ENCODE measurements at regions not wholly inside any gene's neighbourhood (a gene's known extent, or its start where the extent isn't known, plus 50 kb on each side); places are given as distances from the start of the nearest gene placed in this dataset.

DNA sequence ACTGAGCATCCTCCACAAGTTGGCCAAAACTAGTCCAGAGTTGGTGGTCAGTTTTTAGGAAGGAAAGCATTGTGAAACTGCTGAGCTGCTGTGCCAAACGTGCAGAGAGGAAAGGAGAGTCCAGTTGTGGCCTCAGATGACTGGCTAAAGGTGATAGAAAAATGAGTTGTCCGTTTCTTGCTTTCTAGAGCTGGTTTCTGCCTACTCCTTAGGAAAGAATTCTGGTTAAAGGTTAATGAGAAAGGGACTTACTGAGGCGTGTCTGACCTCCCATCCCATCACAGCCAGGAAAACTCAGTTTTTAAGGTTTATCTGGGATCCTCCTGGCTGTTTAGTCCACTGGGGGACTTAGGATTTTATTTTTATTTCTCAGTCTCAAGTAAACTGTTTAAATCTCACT lies 1186.3 kb downstream of the UQCRFS1 start:
- TF ChIP-seq MYC (IDR thresholded peaks at IDR 0.05; ENCODE audit: low read depth, low read length) (no peak), POLR2A (IDR thresholded peaks at IDR 0.05; ENCODE audit: extremely low read depth, insufficient read length) (no peak)
- no peak overlapping the region for H3K4me3 ChIP-seq (ENCODE audit: low read depth, low read length)
- DNase-seq (ENCODE audit: low read depth): no peak

DNA sequence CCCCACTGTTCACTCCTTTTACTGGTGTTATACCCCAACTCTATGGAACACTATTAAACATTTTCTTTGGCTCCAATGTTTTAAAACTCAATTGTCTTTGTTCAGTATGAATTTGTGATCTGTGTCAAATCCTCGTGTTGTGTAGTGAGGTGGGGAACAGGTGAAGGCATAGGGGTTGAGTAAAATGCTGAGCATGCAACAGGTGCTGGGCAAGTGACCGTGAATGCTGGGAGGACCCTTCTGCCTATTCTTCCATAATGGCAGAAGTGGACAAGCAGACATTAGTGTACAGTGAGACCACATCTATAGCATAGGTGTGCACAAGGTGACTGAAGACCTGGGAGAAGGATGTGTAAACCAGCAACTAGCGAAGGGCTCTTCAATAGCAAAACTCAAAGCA lies 1188.0 kb downstream of the UQCRFS1 start:
- no peak for DNase-seq (ENCODE audit: low read depth)
- TF ChIP-seq, protein P1, sequence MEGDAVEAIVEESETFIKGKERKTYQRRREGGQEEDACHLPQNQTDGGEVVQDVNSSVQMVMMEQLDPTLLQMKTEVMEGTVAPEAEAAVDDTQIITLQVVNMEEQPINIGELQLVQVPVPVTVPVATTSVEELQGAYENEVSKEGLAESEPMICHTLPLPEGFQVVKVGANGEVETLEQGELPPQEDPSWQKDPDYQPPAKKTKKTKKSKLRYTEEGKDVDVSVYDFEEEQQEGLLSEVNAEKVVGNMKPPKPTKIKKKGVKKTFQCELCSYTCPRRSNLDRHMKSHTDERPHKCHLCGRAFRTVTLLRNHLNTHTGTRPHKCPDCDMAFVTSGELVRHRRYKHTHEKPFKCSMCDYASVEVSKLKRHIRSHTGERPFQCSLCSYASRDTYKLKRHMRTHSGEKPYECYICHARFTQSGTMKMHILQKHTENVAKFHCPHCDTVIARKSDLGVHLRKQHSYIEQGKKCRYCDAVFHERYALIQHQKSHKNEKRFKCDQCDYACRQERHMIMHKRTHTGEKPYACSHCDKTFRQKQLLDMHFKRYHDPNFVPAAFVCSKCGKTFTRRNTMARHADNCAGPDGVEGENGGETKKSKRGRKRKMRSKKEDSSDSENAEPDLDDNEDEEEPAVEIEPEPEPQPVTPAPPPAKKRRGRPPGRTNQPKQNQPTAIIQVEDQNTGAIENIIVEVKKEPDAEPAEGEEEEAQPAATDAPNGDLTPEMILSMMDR (IDR thresholded peaks at IDR 0.05; ENCODE audit: low read depth, low read length): no peak
- TF ChIP-seq, protein P2, sequence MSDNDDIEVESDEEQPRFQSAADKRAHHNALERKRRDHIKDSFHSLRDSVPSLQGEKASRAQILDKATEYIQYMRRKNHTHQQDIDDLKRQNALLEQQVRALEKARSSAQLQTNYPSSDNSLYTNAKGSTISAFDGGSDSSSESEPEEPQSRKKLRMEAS (IDR thresholded peaks at IDR 0.05; ENCODE audit: low read depth, low read length): no peak
- TF ChIP-seq MYC (IDR thresholded peaks at IDR 0.05; ENCODE audit: low read depth, low read length) (no peak), POLR2A (IDR thresholded peaks at IDR 0.05; ENCODE audit: extremely low read depth, insufficient read length) (no peak)
- H3K4me3 ChIP-seq (ENCODE audit: low read depth, low read length): no peak overlapping the region

DNA sequence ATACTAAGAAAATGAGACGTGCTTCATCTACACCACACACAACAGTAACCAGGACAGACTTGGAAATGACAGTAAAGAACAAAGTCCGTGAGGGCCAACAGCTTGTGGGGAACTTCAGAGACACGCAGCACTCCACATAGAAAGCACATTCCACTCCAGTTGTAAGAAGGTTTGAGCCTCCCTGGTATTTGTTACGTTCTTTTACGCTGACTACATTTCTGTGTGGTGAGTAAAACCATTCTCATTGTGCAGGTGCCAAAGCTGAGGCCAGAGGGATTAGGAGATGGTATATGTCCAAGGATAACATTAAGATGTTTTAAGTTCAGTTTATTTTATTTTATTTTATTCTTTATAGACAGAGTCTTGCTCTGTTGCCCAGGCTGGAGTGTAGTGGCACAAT lies 1189.9 kb downstream of the UQCRFS1 start:
- no peak overlapping the region for H3K4me3 ChIP-seq (ENCODE audit: low read depth, low read length)
- DNase-seq (ENCODE audit: low read depth): no peak
- TF ChIP-seq POLR2A (IDR thresholded peaks at IDR 0.05; ENCODE audit: extremely low read depth, insufficient read length) (no peak), MYC (IDR thresholded peaks at IDR 0.05; ENCODE audit: low read depth, low read length) (no peak)
- TF ChIP-seq, protein P1 (IDR thresholded peaks at IDR 0.05; ENCODE audit: low read depth, low read length): no peak
- TF ChIP-seq, protein P2 (IDR thresholded peaks at IDR 0.05; ENCODE audit: low read depth, low read length): no peak

DNA sequence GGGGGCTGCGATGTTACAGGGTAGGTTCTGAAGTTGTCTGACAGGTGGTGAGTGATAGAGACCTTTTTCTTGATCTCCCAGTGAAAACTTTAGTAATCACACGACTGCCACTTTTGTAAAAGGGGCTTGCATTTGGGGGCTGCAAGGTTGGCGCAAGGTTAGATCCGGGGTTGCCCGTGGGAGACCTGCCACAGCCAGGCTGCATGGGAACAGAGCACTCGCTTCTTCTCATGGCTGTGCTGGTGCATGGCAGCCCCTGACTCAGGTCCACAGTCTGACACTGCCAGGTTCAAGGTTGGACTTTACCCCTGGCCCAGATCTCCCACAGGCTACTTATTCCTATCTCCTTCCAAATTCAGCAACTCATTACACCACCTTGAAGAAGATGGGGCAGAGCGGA lies 1190.4 kb downstream of the UQCRFS1 start:
- H3K4me3 ChIP-seq (ENCODE audit: low read depth, low read length): no peak overlapping the region
- TF ChIP-seq, protein P1 (IDR thresholded peaks at IDR 0.05; ENCODE audit: low read depth, low read length): no peak
- no peak for TF ChIP-seq POLR2A (IDR thresholded peaks at IDR 0.05; ENCODE audit: extremely low read depth, insufficient read length)
- TF ChIP-seq, protein P2 (IDR thresholded peaks at IDR 0.05; ENCODE audit: low read depth, low read length): no peak
- no peak for TF ChIP-seq MYC (IDR thresholded peaks at IDR 0.05; ENCODE audit: low read depth, low read length)
- no peak for DNase-seq (ENCODE audit: low read depth)

DNA sequence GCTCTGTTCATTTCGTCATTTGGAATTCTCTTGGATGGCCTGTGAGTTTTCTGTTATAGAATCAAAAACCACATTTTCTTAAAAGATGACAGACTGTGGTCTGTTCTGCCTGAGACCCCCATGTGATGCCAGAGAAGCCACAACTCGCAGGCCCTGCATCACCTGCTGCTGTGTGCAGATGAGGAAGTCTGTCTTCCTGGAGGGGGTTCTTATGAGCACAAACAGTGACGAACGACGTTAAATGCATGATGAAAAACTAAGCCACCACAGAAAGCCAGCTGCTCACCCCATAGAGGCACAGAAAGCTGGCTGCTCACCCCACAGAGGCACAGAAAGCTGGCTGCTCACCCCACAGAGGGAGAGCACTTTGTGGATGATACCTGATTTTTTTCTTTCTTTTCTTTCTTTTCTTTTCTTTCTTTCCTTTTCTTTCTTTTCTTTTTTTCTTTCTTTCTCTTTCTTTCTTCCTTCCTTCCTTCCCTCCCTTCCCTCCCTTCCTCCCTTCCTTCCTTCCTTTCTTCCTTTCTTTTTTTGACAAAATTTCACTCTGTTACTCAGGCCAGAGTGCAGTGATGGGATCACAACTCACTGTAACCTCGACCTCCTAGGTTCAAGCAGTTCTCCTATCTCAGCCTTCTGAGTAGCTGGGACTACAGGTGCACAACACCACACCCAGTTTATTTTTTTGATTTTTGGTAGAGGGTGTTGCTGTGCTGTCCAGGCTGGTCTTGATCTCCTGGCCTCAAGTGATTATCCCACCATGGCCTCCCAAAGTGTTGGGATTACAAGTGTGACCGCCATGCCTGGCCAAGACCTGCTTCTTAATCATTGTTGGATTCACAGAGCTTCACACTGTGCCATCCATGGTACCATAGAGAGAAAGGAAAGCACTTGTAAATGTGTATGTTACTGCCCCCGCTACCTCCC lies 1191.4 kb downstream of the UQCRFS1 start:
- no peak overlapping the region for H3K4me3 ChIP-seq (ENCODE audit: low read depth, low read length)
- TF ChIP-seq, protein P2 (IDR thresholded peaks at IDR 0.05; ENCODE audit: low read depth, low read length): no peak
- TF ChIP-seq MYC (IDR thresholded peaks at IDR 0.05; ENCODE audit: low read depth, low read length) (no peak), POLR2A (IDR thresholded peaks at IDR 0.05; ENCODE audit: extremely low read depth, insufficient read length) (no peak)
- TF ChIP-seq, protein P1 (IDR thresholded peaks at IDR 0.05; ENCODE audit: low read depth, low read length): no peak
- no peak for DNase-seq (ENCODE audit: low read depth)

DNA sequence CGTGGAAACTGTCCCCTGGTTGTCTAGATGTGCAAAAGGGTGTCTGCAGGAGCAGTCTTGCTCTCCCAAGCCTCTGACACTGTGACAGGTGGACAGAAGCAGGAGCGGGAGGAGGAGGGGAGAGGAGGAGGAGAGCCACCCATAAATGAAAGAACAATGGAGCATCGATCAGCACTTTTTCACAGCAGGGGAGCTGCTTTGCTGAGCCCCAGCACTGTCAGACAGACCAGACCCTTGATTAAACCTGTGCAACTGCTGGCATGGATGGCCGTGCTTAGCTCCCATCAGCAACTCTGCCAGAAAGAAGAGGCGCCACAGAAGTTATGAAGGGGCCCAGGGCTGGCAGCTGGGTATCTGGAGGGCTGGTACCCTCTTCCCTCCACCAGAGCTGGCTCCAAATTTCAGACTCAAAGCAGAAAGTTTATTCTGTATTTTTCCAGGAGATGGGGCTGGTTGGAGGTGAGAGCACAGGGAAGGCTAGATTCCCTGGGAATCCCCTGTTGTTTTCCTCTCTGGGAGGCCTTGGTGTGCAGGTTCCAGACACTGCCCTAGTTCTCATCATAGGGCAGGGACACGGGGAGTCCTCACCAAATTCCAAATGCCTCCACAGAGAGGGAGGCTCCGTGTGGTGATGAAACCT lies 1192.2 kb downstream of the UQCRFS1 start:
- H3K4me3 ChIP-seq (ENCODE audit: low read depth, low read length): no peak overlapping the region
- TF ChIP-seq MYC (IDR thresholded peaks at IDR 0.05; ENCODE audit: low read depth, low read length) (no peak), POLR2A (IDR thresholded peaks at IDR 0.05; ENCODE audit: extremely low read depth, insufficient read length) (no peak)
- TF ChIP-seq, protein P2 (IDR thresholded peaks at IDR 0.05; ENCODE audit: low read depth, low read length): no peak
- TF ChIP-seq, protein P1 (IDR thresholded peaks at IDR 0.05; ENCODE audit: low read depth, low read length): no peak
- DNase-seq (ENCODE audit: low read depth): no peak
